PC-3 (cell line): ENCODE measurements at regions not wholly inside any gene's neighbourhood (a gene's known extent, or its start where the extent isn't known, plus 50 kb on each side); places are given as distances from the start of the nearest gene placed in this dataset.

ENCODE experiments used
- CTCF ChIP-seq: fragments of 300-600 bp; sonication (generic); conservative IDR thresholded peaks from 2 replicates; pipeline ENCODE4 v1.5.1; 2017; ENCODE audit warnings: antibody characterized with exemption, low read depth, mild to moderate bottlenecking, low read length
- EZH2 ChIP-seq: fragments of 300-600 bp; sonication (generic); IDR thresholded peaks from one replicate; pipeline ENCODE4 v1.6.1; 2017; ENCODE audit warnings: antibody characterized with exemption, mild to moderate bottlenecking, low read length; ENCODE audit not compliant: unreplicated experiment
- EZH2phosphoT487 ChIP-seq: fragments of 300-600 bp; sonication (generic); IDR thresholded peaks from 2 replicates; pipeline ENCODE4 v1.6.1; 2018; ENCODE audit warnings: mild to moderate bottlenecking, antibody characterized with exemption, low read length, borderline replicate concordance

GRCh38 chr1:198966519-198966918 lies 327.7 kb downstream of the PTPRC start:
- no peak for TF ChIP-seq CTCF
- TF ChIP-seq EZH2: no peak
- no peak for TF ChIP-seq EZH2phosphoT487
